HCT116 (cell line): ENCODE measurements at regions not wholly inside any gene's neighbourhood (a gene's known extent, or its start where the extent isn't known, plus 50 kb on each side); places are given as distances from the start of the nearest gene placed in this dataset.

Experiments used
- ATAC-seq: fragments of 200-7000 bp; cut with Tn5 transposase; 2 replicates; pipeline ENCODE4 v1.9.1; 2020; ENCODE audit warnings: mild to moderate bottlenecking, moderate library complexity
- BruUV-seq: library from RNA; stranded (reverse); fragments of 400-500 nt; replicated peaks from 2 replicates; lab custom pipeline; 2021; lab: Mats Ljungman, UMichigan
- CTCF ChIA-PET: fragments of 300-600 bp; sonication (Branson Sonifier 250); formaldehyde crosslinking; loops from one replicate; lab custom pipeline; 2021; ENCODE audit warnings: antibody characterized with exemption; lab: Charles Lee
- POLR2A ChIA-PET: fragments of 300-600, 350-600 bp; sonication (Branson Sonifier 250); formaldehyde crosslinking; loops from one replicate; lab custom pipeline; 2021; ENCODE audit warnings: antibody characterized with exemption; lab: Charles Lee
- RAD21 ChIA-PET, 2 experiments: fragments of 300-600 bp; sonication (Branson Sonifier 250); formaldehyde crosslinking; loops; one replicate each; lab custom pipeline; 2023; ENCODE audit warnings: low total read pairs in 2 of 2; ENCODE audit not compliant: uncharacterized antibody in 2 of 2, unreplicated experiment in 2 of 2, low non-redundant PET in 1 of 2; lab: Charles Lee
- DNase-seq: peaks from one replicate; pipeline ENCODE4 v3.0.0-alpha.2; 2010; ENCODE audit warnings: low read depth, low spot score
- H2AFZ ChIP-seq: fragments of 200-600 bp; shearing (Covaris generic), sonication (generic); 2 replicates; pipeline ENCODE4 v1.6.1; 2017; ENCODE audit warnings: low read depth, mixed run types, mixed read lengths, antibody characterized with exemption, low read length; ENCODE audit not compliant: poor library complexity, severe bottlenecking
- H3K27ac ChIP-seq: 2 replicates; pipeline ENCODE4 v1.5.1; 2012; ENCODE audit warnings: low read depth, low read length
- H3K27me3 ChIP-seq: fragments of 200-600 bp; sonication (generic); 2 replicates; pipeline ENCODE4 v1.6.1; 2016; ENCODE audit warnings: mixed run types, low read length, mixed read lengths; ENCODE audit not compliant: insufficient read depth
- H3K36me3 ChIP-seq, 2 experiments: fragments of 200-500 bp in 1 of 2; fragments of 200-600 bp in 1 of 2; sonication (Bioruptor generic) in 1 of 2; sonication (generic) in 1 of 2; 2 replicates each; pipeline versions ENCODE4 v1.5.1 to v1.6.1; 2014 to 2016; ENCODE audit warnings: low read length in 2 of 2, inconsistent platforms in 1 of 2, mixed read lengths in 1 of 2, mixed run types in 1 of 2; ENCODE audit not compliant: insufficient read depth in 2 of 2, control insufficient read depth in 1 of 2
- H3K4me1 ChIP-seq, 2 experiments: fragments of 200-600 bp in 1 of 2; sonication (generic) in 1 of 2; 2 replicates each; pipeline versions ENCODE4 v1.5.1 to v1.6.1; 2012 to 2017; ENCODE audit warnings: low read length in 2 of 2, inconsistent platforms in 1 of 2, mild to moderate bottlenecking in 1 of 2, mixed read lengths in 1 of 2, mixed run types in 1 of 2, moderate library complexity in 1 of 2; ENCODE audit not compliant: insufficient read depth in 2 of 2, control insufficient read depth in 1 of 2
- H3K4me2 ChIP-seq: fragments of 200-600 bp; sonication (generic); 2 replicates; pipeline ENCODE4 v1.6.1; 2017; ENCODE audit warnings: mixed run types, low read length, mixed read lengths
- H3K4me3 ChIP-seq, 2 experiments: fragments of 200-600 bp in 1 of 2; sonication (generic) in 1 of 2; replicated peaks in 1 of 2; 2 replicates each; pipeline ENCODE4 v1.5.1; 2011 to 2016; ENCODE audit warnings: low read length in 2 of 2, control low read depth in 1 of 2, low read depth in 1 of 2, mild to moderate bottlenecking in 1 of 2, mixed read lengths in 1 of 2, mixed run types in 1 of 2
- H3K79me2 ChIP-seq: fragments of 200-600 bp; sonication (generic); 2 replicates; pipeline ENCODE4 v1.6.1; 2017; ENCODE audit warnings: mild to moderate bottlenecking, mixed run types, low read length, moderate library complexity, mixed read lengths; ENCODE audit not compliant: insufficient read depth
- H3K9ac ChIP-seq: fragments of 200-600 bp; sonication (generic); 2 replicates; pipeline ENCODE4 v1.6.1; 2016; ENCODE audit warnings: low read length, mixed read lengths
- H3K9me2 ChIP-seq: fragments of 200-600 bp; sonication (generic), shearing (Covaris generic); 2 replicates; pipeline ENCODE4 v1.6.1; 2017; ENCODE audit warnings: mixed run types, mild to moderate bottlenecking, moderate library complexity; ENCODE audit not compliant: insufficient read depth
- H3K9me3 ChIP-seq, 2 experiments: fragments of 200-500 bp in 1 of 2; fragments of 200-600 bp in 1 of 2; sonication (Bioruptor generic) in 1 of 2; sonication (generic) in 1 of 2; 2 replicates each; pipeline ENCODE4 v1.6.1; 2014 to 2017; ENCODE audit warnings: low read length in 2 of 2, mixed read lengths in 2 of 2, inconsistent platforms in 1 of 2, low read depth in 1 of 2, mild to moderate bottlenecking in 1 of 2, mixed run types in 1 of 2, moderate library complexity in 1 of 2; ENCODE audit not compliant: control insufficient read depth in 1 of 2, insufficient read depth in 1 of 2
- H4K20me1 ChIP-seq: fragments of 200-600 bp; sonication (generic), shearing (Covaris generic); 2 replicates; pipeline ENCODE4 v1.6.1; 2017; ENCODE audit warnings: mixed run types, mild to moderate bottlenecking, moderate library complexity; ENCODE audit not compliant: insufficient read depth
- CEBPB ChIP-seq: IDR thresholded peaks from 2 replicates; pipeline ENCODE4 v1.6.1; 2012; ENCODE audit warnings: low read depth
- EGR1 ChIP-seq: IDR thresholded peaks from 2 replicates; pipeline ENCODE4 v1.6.1; 2012; ENCODE audit warnings: low read depth
- ELF1 ChIP-seq: IDR thresholded peaks from 2 replicates; pipeline ENCODE4 v1.6.1; 2012; ENCODE audit warnings: low read depth, borderline replicate concordance
- EZH2 ChIP-seq: fragments of 200-600 bp; sonication (generic); IDR thresholded peaks from 2 replicates; pipeline ENCODE4 v1.6.1; 2017; ENCODE audit warnings: antibody characterized with exemption, mixed run types
- EZH2phosphoT487 ChIP-seq: fragments of 200-600 bp; IDR thresholded peaks from 2 replicates; pipeline ENCODE4 v1.6.1; 2018; ENCODE audit warnings: antibody characterized with exemption, borderline replicate concordance
- FOSL1 ChIP-seq: IDR thresholded peaks from 2 replicates; pipeline ENCODE4 v1.6.1; 2012; ENCODE audit warnings: low read depth
- JUND ChIP-seq: IDR thresholded peaks from 2 replicates; pipeline ENCODE4 v1.6.1; 2012
- POLR2A ChIP-seq: IDR thresholded peaks from 2 replicates; pipeline ENCODE4 v1.7.0; 2011; ENCODE audit warnings: borderline replicate concordance; ENCODE audit not compliant: insufficient read depth, insufficient read length; ENCODE audit errors: extremely low read depth
- POLR2AphosphoS5 ChIP-seq: IDR thresholded peaks from 2 replicates; pipeline ENCODE4 v1.6.1; 2011; ENCODE audit warnings: mild to moderate bottlenecking, low read depth, low read length, moderate library complexity
- RAD21 ChIP-seq: IDR thresholded peaks from 2 replicates; pipeline ENCODE4 v1.6.1; 2012; ENCODE audit warnings: low read depth, mild to moderate bottlenecking
- REST ChIP-seq: IDR thresholded peaks from 2 replicates; pipeline ENCODE4 v1.6.1; 2012; ENCODE audit warnings: low read depth
- SP1 ChIP-seq: IDR thresholded peaks from 2 replicates; pipeline ENCODE4 v1.6.1; 2012; ENCODE audit warnings: low read depth
- SRF ChIP-seq: IDR thresholded peaks from 2 replicates; pipeline ENCODE4 v1.6.1; 2012; ENCODE audit warnings: low read depth
- TCF7L2 ChIP-seq: IDR thresholded peaks from 2 replicates; pipeline ENCODE4 v1.7.0; 2011; ENCODE audit warnings: borderline replicate concordance, inconsistent platforms; ENCODE audit not compliant: insufficient read depth, insufficient read length; ENCODE audit errors: extremely low read depth
- ZFX ChIP-seq: fragments of 450-650 bp; IDR thresholded peaks from 2 replicates; pipeline ENCODE4 v1.6.1; 2017
- ZNF274 ChIP-seq: fragments of 200-500 bp; sonication (Bioruptor generic); IDR thresholded peaks from 2 replicates; pipeline ENCODE4 v1.6.1; 2014; ENCODE audit warnings: mild to moderate bottlenecking, low read depth, low read length, inconsistent platforms
- intact Hi-C: fragments of 100-400 bp; cut with micrococcal nuclease; formaldehyde crosslinking; loops from 2 replicates; pipeline ENCODE4 v1.10.0; 2022
- TF ChIP-seq, protein P1 (sequence below): IDR thresholded peaks from 2 replicates; pipeline ENCODE4 v1.6.1; 2011; ENCODE audit warnings: mild to moderate bottlenecking, low read length, moderate library complexity; ENCODE audit not compliant: insufficient replicate concordance; ENCODE audit errors: extremely low read depth
- TF ChIP-seq, protein P2 (sequence below): IDR thresholded peaks from 2 replicates; pipeline ENCODE4 v1.6.1; 2012
- TF ChIP-seq, protein P3 (sequence below), 3 experiments: fragments of 200-600 bp in 1 of 3; sonication (generic) in 1 of 3; IDR thresholded peaks in 2 of 3; conservative IDR thresholded peaks in 1 of 3; 2 replicates each; pipeline ENCODE4 v1.5.1; 2012 to 2017; ENCODE audit warnings: low read depth in 2 of 3, low read length in 2 of 3, antibody characterized with exemption in 1 of 3, borderline replicate concordance in 1 of 3, control low read depth in 1 of 3, mild to moderate bottlenecking in 1 of 3, mixed read lengths in 1 of 3, mixed run types in 1 of 3, moderate library complexity in 1 of 3; ENCODE audit not compliant: insufficient read depth in 1 of 3

DNA sequence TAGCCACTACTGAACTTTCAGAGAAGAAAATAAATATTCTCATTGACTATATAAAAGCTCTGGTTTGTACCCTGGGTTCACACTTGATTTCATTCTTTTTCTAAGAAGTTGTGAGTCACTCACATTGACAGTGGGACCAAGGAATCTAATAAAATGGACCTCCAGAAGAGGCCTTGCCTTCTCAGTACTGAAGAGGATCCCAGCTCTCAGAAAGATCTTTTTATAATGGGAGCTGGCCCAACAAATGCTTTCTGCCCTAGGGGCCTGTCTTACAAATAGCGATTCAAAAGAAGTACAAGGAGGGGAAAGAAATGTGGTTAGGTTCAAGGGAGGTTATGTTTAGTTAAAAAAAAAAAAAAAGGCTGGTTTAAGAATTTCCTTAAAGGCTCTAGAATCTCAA, 237.9 kb downstream of the ISL1 start:
- intact Hi-C loops, result no loop called here
- ChIA-PET CTCF (no interaction called here), RAD21 (no interaction called here), POLR2A (no interaction called here)
- Histone ChIP-seq H3K36me3 (no peaks in the 10 kb centered on the region), H3K27me3 (no peaks in the 10 kb centered on the region), H3K9ac (no peak overlapping the region), H4K20me1 (no peaks in the 10 kb centered on the region), H3K9me3 (no peaks in the 10 kb centered on the region), H3K79me2 (no peaks in the 10 kb centered on the region), H3K4me2 (no peak overlapping the region), H3K9me2 (no peaks in the 10 kb centered on the region), H3K27ac (no peak overlapping the region), H2AFZ (no peak overlapping the region), H3K4me3 (no peak overlapping the region), H3K4me1 (no peaks in the 10 kb centered on the region)
- no TSS peak for BruUV-seq
- no peak for TF ChIP-seq FOSL1
- no peak for TF ChIP-seq EZH2
- no peak for TF ChIP-seq RAD21
- no peak for TF ChIP-seq POLR2AphosphoS5
- no peak for TF ChIP-seq EGR1
- no peak for TF ChIP-seq POLR2A
- no peak for TF ChIP-seq ZFX
- TF ChIP-seq, protein P1, sequence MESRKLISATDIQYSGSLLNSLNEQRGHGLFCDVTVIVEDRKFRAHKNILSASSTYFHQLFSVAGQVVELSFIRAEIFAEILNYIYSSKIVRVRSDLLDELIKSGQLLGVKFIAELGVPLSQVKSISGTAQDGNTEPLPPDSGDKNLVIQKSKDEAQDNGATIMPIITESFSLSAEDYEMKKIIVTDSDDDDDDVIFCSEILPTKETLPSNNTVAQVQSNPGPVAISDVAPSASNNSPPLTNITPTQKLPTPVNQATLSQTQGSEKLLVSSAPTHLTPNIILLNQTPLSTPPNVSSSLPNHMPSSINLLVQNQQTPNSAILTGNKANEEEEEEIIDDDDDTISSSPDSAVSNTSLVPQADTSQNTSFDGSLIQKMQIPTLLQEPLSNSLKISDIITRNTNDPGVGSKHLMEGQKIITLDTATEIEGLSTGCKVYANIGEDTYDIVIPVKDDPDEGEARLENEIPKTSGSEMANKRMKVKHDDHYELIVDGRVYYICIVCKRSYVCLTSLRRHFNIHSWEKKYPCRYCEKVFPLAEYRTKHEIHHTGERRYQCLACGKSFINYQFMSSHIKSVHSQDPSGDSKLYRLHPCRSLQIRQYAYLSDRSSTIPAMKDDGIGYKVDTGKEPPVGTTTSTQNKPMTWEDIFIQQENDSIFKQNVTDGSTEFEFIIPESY, result no peak
- TF ChIP-seq SRF, result no peak
- no peak for TF ChIP-seq REST
- no peak for TF ChIP-seq ELF1
- no peak for TF ChIP-seq ZNF274
- no peak for TF ChIP-seq TCF7L2
- TF ChIP-seq JUND, result no peak
- TF ChIP-seq, protein P2, sequence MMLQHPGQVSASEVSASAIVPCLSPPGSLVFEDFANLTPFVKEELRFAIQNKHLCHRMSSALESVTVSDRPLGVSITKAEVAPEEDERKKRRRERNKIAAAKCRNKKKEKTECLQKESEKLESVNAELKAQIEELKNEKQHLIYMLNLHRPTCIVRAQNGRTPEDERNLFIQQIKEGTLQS, result no peak
- TF ChIP-seq CEBPB, result no peak
- TF ChIP-seq EZH2phosphoT487, result no peak
- TF ChIP-seq SP1, result no peak
- TF ChIP-seq, protein P3, sequence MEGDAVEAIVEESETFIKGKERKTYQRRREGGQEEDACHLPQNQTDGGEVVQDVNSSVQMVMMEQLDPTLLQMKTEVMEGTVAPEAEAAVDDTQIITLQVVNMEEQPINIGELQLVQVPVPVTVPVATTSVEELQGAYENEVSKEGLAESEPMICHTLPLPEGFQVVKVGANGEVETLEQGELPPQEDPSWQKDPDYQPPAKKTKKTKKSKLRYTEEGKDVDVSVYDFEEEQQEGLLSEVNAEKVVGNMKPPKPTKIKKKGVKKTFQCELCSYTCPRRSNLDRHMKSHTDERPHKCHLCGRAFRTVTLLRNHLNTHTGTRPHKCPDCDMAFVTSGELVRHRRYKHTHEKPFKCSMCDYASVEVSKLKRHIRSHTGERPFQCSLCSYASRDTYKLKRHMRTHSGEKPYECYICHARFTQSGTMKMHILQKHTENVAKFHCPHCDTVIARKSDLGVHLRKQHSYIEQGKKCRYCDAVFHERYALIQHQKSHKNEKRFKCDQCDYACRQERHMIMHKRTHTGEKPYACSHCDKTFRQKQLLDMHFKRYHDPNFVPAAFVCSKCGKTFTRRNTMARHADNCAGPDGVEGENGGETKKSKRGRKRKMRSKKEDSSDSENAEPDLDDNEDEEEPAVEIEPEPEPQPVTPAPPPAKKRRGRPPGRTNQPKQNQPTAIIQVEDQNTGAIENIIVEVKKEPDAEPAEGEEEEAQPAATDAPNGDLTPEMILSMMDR (IDR thresholded peaks at IDR 0.05 in 2 of 3, conservative IDR thresholded peaks at IDR 0.05 in 1 of 3; ENCODE audit: borderline replicate concordance in 1 of 3, insufficient read depth in 1 of 3, low read depth in 2 of 3, low read length in 2 of 3), result no peak
- DNase-seq, result no peak
- no peak for ATAC-seq
